ENCODE measurements at regions not wholly inside any gene's neighbourhood (a gene's known extent, or its start where the extent isn't known, plus 50 kb on each side); places are given as distances from the start of the nearest gene placed in this dataset.

DNA sequence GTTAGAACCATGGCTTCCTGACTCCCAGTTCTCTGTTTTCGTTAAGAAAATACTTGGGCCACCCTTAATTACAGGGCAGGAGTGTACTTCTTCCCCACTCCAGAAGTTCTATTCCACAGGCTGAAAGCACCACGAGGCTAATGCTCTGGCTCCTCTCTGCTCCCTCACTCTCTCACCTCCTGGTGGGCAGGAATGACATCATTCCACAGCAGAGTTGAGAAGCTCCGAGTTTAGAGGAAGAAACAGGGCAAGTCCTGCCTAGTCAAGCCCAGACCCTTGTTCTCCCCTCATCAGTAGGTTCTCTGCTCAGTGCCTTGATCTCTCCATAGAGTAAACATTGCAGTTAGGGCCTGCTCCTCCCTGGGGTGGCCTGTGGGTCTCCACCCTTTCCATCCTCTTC, 343.8 kb upstream of the CLNK start:
- no peak for TF ChIP-seq EZH2 (IDR thresholded peaks at IDR 0.05; ENCODE audit: borderline replicate concordance, low read depth, low read length, severe bottlenecking)
- no peak for TF ChIP-seq CTCF (IDR thresholded peaks at IDR 0.05; ENCODE audit: borderline replicate concordance, extremely low read depth, low read length, poor library complexity, severe bottlenecking)

Data from DND-41 (cell line).